Stimulated activated naive CD8-positive, alpha-beta T cell treated with anti-CD3 and anti-CD28 coated beads, Interleukin-15, Interleukin-2, amounts not matched to agents 100 U/mL and 50 U/mL, for 24 hours (primary cell): ENCODE measurements at regions not wholly inside any gene's neighbourhood (a gene's known extent, or its start where the extent isn't known, plus 50 kb on each side); places are given as distances from the start of the nearest gene placed in this dataset.

Experiments
- ATAC-seq: fragments of 150-1000 bp; cut with Tn5 transposase; one replicate; pipeline ENCODE4 v1.10.0; 2021
- DNase-seq: peaks from one replicate; pipeline ENCODE4 v3.0.0; 2021

- DNase-seq (no peak), ATAC-seq (no peak)
Measured at GRCh38 chr18:53753601-53754000, 470.9 kb downstream of the MBD2 start.

- ATAC-seq (no peak), DNase-seq (no peak)
Measured at GRCh38 chr18:53752781-53753367, 471.6 kb downstream of the MBD2 start.

- ATAC-seq (no peak), DNase-seq (no peak)
Measured at GRCh38 chr18:53749766-53750165, 474.7 kb downstream of the MBD2 start.

DNA sequence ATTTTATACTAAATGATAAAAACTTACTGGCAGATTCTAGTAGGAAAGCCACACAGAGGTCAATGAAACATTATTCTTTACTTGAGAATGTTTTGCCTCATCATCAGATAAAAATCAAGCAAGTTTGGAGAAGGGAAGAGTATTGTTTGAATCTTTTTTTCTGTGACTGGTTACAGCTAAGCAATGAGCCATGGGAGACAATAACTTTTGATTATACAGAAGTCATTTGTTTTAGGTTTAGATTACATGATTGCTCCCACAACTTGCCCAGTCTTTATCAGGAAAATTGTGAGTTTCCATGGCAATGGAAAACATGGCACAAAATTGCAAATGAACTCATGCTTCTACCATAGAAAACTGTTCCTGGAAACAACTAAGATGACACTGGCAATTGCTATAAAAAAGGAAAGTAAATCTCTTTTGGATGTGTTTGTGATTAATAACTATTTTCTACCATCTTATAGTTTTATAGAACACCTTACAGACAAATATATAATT, 476.8 kb downstream of the MBD2 start:
- ATAC-seq, result no peak
- no peak for DNase-seq

DNA sequence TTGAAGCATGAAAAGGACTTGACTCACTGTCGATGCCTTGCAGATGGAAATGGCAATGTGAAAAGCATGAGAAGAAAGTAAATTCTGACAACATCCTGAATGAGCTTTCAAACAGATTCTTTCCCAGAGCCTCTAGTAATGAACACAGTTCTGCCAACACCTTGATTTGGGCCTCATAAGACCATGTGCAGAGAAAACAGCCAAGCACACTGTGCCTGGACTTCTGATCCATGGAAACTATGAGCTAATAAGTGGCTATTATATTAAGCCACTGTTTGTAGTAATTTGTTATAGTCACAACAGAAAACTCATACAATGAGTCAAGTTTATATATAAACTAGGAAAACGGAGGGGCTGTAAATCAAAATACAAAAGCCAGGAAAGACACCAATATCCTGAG, 477.3 kb downstream of the MBD2 start:
- DNase-seq (no peak), ATAC-seq (no peak)

DNA sequence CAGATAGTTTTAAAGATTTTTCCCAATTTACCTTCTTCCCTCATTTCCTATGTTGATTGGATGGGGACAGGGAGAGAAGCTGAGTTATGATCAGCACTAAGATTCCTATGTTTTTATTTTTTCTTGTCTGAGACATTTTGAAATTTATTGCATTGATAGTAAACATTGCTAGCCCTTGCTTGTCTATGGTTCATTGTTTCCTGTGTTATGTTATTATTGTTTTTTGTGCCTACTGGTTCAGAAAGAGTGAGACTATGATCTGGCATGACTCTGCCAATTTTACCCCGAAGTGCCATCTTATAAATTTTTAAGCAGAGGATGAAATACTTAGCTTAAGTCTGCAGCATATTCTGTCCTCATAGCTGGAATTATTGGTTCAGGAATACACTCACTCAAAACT, 478.5 kb downstream of the MBD2 start:
- DNase-seq (no peak), ATAC-seq (no peak)

DNA sequence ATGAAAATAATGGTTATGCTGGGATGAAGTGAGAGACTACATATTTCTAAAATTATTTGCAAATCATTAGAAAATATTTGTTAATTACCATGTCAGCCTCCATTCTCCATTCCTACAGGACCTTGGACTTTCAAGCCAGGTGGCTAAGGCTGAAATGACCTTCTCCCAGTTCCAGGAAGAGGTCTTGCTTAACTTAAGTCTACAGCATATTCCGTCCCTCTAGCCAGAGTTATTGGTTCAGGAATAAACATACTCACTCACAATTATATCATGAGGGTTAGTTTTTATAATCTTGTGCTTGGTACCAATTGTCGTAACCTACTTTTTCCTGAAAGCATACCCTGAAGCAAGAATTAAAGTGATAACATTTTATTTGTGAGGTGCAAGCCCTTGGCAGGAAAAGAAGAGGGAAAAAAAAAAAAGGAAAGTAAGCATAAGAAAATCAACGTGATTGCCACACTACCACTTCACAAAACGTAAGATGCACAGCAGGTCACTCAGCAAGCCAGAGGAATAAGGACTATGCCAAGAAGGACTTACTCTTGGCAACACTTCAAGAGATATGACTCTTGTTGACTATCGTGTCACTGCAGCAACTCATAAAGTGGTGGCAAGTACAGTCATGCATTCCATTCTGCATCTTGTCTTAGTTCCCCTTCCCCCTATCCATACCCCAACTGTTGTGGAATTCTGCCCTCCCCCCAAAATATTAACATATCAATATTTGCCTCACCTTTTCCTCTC, 479.1 kb downstream of the MBD2 start:
- no peak for DNase-seq
- ATAC-seq, result no peak

DNA sequence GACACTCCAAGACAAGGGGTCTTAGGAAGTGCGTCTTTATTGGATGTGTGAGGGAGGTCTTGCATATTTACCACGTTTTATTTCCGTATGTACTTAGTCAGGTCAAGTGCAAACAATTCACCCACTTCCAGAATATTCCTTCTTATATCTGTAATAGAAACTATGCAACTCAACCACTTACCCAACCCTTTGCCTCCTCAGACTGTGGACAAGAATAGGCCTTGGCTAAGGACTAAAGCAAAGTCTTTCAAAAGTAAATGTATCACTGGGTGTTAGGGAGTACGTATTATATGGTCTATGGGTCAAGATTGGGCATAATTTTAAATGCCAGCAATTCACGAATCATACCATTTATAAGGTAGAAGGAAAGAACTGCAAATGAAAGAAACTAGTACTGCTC, 484.8 kb downstream of the MBD2 start:
- DNase-seq (no peak), ATAC-seq (no peak)

- ATAC-seq (no peak), DNase-seq (no peak)
Measured at GRCh38 chr18:53735526-53735925, 488.9 kb downstream of the MBD2 start.

DNA sequence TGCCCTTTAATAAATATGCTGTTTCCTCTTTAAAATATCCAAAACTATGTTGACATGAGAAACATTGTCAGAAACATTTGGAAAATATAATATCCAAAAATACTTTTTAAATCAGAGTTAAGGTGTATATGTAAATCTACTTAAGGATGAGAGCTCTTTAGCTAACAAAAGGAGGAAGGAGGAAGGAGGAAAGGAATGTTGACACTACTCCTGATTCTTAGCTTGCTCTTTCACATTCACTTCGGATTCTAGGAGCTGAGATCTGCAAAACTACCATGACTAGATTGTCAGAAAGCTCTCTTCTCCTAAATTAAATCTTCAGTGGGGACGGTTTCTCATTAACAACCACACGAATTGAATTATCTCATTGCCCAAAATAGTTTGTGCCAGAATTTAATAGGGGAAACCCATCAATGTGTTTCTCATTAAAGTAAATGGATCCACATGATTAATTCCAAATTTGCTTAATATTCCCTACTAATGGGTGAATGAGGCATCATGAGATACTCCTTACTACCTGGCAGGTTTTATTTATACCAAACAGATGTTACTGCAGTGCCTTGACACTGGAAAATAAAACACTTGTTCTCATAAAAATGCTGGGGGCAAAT, 509.1 kb downstream of the MBD2 start:
- DNase-seq (no peak), ATAC-seq (no peak)

GRCh38 chr18:53710080-53710479, 514.4 kb downstream of the MBD2 start:
- no peak for DNase-seq
- ATAC-seq, result no peak

GRCh38 chr18:53702480-53702879, 522.0 kb downstream of the MBD2 start:
- DNase-seq (no peak), ATAC-seq (no peak)

DNA sequence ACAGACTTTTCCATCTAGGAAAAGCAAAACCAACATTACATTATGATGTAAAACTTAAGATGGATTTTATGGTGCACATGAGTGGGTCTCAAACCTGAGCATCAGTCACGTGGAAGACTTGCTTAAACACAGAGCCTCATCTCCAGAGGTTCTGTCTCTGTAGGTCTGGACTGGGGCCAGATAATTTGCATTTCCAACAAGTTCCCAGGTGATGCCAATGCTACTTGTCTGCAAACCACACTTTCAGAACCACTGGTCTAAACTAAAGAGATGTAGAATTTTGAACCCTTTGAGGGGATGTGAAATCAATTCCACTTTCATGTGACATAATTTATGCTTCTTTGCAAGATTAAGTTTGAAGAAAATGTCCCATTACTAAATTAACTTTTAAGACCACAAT, 522.8 kb downstream of the MBD2 start:
- no peak for ATAC-seq
- DNase-seq, result no peak

GRCh38 chr18:53698907-53699306, 525.6 kb downstream of the MBD2 start:
- DNase-seq, result no peak
- ATAC-seq, result no peak

- no peak for DNase-seq
- ATAC-seq, result no peak
Measured at GRCh38 chr18:53689886-53690285, 534.6 kb downstream of the MBD2 start.

- ATAC-seq, result no peak
Measured at GRCh38 chr18:53686965-53687364, 537.5 kb downstream of the MBD2 start.

DNA sequence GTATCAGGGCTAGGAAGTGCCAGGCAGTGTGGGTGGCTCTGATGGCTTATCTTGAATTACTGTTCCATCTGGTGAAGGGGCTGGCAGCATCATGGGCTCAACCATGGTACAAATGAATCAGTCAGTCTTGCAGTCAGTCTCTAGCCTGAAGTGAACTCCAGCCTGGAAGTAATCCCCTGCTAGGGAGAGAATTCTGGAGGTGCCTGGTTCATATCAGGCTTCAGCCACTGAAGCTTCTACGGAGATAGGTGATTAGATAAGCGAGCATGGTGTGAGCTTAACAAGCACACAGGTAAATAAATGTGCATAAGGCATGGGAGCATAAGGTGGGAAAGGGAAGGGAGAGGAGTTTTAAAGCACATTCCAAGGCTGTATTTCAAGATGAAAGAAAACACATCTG, 541.7 kb downstream of the MBD2 start:
- no peak for ATAC-seq
- no peak for DNase-seq

More at GRCh38 chr18:53686965-53687364, 537.5 kb downstream of the MBD2 start:
- no peak for DNase-seq

DNA sequence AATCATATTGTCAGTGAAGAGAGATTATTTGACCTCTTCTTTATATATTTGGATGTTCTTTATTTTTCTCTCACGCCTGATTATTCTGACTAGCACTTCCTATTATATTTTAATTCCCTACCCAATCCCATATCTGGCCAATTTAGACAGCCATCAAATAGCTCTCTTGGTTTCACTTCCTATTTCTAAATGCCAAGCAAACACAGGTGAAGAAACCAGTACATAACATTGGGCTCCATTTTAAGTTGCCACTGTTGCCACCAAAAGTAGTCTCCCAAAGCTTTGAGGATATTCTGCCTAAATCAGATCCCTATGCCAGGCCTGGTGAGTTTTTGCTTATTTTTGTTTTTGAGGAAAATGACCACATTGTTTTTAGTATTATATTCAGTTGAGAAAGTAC, 547.0 kb downstream of the MBD2 start:
- no peak for DNase-seq
- ATAC-seq, result no peak

DNA sequence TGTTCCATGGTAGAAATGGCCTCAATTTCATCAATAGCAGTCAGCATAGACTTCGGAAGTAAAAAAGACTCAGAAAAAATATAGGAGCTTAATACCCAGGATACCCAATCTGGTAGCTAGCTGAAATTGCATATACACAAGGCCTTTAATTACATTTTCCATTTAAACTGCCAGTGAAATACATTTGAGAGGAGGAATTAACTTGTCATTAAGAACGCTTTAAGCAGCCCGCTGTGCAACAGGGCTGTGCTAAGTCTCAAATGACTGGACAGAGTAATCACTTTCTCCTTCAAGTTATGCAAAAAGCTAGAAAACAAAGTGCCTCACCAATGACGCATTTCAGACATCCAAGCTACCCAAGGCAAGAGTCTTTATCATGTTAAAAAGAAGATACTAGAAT, 558.8 kb downstream of the MBD2 start:
- ATAC-seq (no peak), DNase-seq (no peak)

DNA sequence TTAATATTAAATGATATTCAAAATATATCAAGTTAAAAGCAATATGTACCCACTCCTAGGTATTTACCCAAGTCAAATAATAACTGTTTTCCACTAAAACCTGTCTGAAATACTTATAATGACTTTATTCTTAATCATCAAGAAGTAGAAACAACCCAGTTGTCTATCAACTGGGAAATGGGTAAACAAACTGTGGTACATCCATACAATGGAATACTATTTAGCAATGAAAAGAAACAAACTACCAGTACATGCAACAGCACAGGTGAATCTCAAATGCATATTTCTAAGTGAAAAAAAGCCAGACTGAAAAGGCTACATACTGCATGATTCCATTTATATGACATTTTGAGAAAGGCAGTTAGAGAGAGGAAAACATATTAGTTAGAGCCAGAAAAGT, 559.9 kb downstream of the MBD2 start:
- no peak for ATAC-seq
- no peak for DNase-seq

DNA sequence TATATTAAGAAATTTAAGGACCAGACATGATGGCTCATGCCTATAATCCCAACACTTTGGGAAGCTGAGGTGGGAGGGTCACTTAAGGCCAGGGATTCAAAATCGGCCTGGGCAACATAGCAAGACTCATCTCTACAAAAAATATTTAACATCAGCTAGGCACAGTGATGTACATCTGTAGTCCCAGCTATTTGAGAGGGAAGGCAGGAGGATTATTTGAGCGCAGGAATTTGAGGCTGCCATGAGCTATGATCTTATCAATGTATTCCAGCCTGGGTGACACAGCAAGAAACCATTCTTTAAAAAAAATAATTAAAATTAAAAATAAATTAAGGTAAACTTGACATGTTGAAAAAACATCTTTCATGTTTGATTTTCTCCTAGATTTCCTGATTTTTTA, 564.2 kb downstream of the MBD2 start:
- ATAC-seq, result no peak
- DNase-seq, result no peak

GRCh38 chr18:53657257-53657656, 567.2 kb downstream of the MBD2 start:
- DNase-seq (no peak), ATAC-seq (no peak)

DNA sequence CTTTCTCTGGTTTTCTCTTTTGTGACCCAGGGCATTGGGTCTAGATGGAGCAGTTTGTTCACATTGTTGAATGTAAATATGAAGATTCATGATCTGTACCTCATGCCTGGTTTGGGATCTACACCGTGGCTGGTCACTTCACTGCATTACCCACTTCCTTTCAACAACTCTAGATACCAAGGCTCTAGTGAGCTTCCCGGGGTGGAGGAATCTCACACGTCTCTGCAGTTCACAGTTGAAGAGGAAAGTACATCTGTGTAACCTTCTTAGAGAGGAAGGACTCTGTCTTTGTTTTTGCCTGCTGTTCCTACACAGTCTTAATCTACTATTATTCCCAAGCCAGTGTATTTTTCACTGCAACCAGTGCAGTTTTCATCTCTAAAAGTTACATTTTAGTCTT, 574.8 kb downstream of the MBD2 start:
- DNase-seq (no peak), ATAC-seq (no peak)
